ENCODE measurements at regions not wholly inside any gene's neighbourhood (a gene's known extent, or its start where the extent isn't known, plus 50 kb on each side); places are given as distances from the start of the nearest gene placed in this dataset.

GRCh38 chr2:189366349-189366748 is 74.9 kb upstream of the WDR75 start:
- CTCF ChIA-PET, result interaction anchor here (0.7 kb wide), 2 partner anchors 15 to 17 kb away, joined by 3 read pairs; no protein-coding TSS in a partner anchor
- H3K9me3 Mint-ChIP-seq, result peaks cover 0 to 5% (median 0%) of the 10 kb centered on the region in 11 donors
- POLR2A ChIA-PET, result no interaction called here
- no peaks in the 10 kb centered on the region for H3K36me3 ChIP-seq (ENCODE audit: control insufficient read depth in 2 of 3, insufficient read depth in 3 of 3, low read length in 3 of 3)
- H3K27me3 ChIP-seq (ENCODE audit: control insufficient read depth in 2 of 2, insufficient read depth in 2 of 2, low read length in 2 of 2), result no peaks in the 10 kb centered on the region
- no peak overlapping the region for H3K4me3 ChIP-seq (ENCODE audit: low read length)
- H3K9me3 ChIP-seq (ENCODE audit: control insufficient read depth in 2 of 3, low read length in 3 of 3), result no peaks in the 10 kb centered on the region
- no peak overlapping the region for H3K27ac ChIP-seq (ENCODE audit: low read depth, low read length)
- H3K4me3 Mint-ChIP-seq, result no peak overlapping the region
- DNase-seq (no peak), ATAC-seq (no peak)
- H3K36me3 Mint-ChIP-seq, result no peaks in the 10 kb centered on the region
- no peaks in the 10 kb centered on the region for H3K4me1 ChIP-seq (ENCODE audit: control insufficient read depth in 2 of 2, insufficient read depth in 2 of 2, low read length in 2 of 2)
- intact Hi-C loops (cut with micrococcal nuclease), result no loop called here
- H3K27me3 Mint-ChIP-seq, result no peaks in the 10 kb centered on the region
- H3K4me1 Mint-ChIP-seq, result peaks cover 0 to 12% (median 4%) of the 10 kb centered on the region in 7 donors
- no peak overlapping the region for H3K27ac Mint-ChIP-seq

- no peak overlapping the region for H3K27ac Mint-ChIP-seq
- intact Hi-C loops (cut with micrococcal nuclease), result no loop called here
- Histone ChIP-seq H3K9me3 (ENCODE audit: control insufficient read depth in 2 of 3, low read length in 3 of 3) (no peaks in the 10 kb centered on the region), H3K27ac (ENCODE audit: low read depth, low read length) (no peak overlapping the region), H3K4me1 (ENCODE audit: control insufficient read depth in 2 of 2, insufficient read depth in 2 of 2, low read length in 2 of 2) (no peaks in the 10 kb centered on the region), H3K4me3 (ENCODE audit: low read length) (no peak overlapping the region), H3K27me3 (ENCODE audit: control insufficient read depth in 2 of 2, insufficient read depth in 2 of 2, low read length in 2 of 2) (no peaks in the 10 kb centered on the region), H3K36me3 (ENCODE audit: control insufficient read depth in 2 of 3, insufficient read depth in 3 of 3, low read length in 3 of 3) (no peaks in the 10 kb centered on the region)
- no peaks in the 10 kb centered on the region for H3K27me3 Mint-ChIP-seq
- no peaks in the 10 kb centered on the region for H3K9me3 Mint-ChIP-seq
- POLR2A ChIA-PET, result no interaction called here
- H3K4me1 Mint-ChIP-seq, result peaks cover 0 to 12% (median 4%) of the 10 kb centered on the region in 7 donors
- H3K36me3 Mint-ChIP-seq, result no peaks in the 10 kb centered on the region
- no peak overlapping the region for H3K4me3 Mint-ChIP-seq
- no peak for ATAC-seq
- CTCF ChIA-PET, result no interaction called here
- no peak for DNase-seq
These were observed 73.9 kb upstream of the WDR75 start for GRCh38 chr2:189367343-189367742.

- ChIA-PET POLR2A (no interaction called here), CTCF (interaction anchor here (0.6 kb wide), 1 partner anchor 22 kb away, joined by 5 read pairs; no protein-coding TSS in a partner anchor)
- H3K9me3 ChIP-seq (ENCODE audit: control insufficient read depth in 2 of 3, low read length in 3 of 3), result no peaks in the 10 kb centered on the region
- H3K36me3 Mint-ChIP-seq, result no peaks in the 10 kb centered on the region
- no peak overlapping the region for H3K4me3 ChIP-seq (ENCODE audit: low read length)
- no peaks in the 10 kb centered on the region for H3K27me3 ChIP-seq (ENCODE audit: control insufficient read depth in 2 of 2, insufficient read depth in 2 of 2, low read length in 2 of 2)
- H3K36me3 ChIP-seq (ENCODE audit: control insufficient read depth in 2 of 3, insufficient read depth in 3 of 3, low read length in 3 of 3), result no peaks in the 10 kb centered on the region
- H3K27me3 Mint-ChIP-seq, result no peaks in the 10 kb centered on the region
- no peak overlapping the region for H3K27ac Mint-ChIP-seq
- no peak overlapping the region for H3K27ac ChIP-seq (ENCODE audit: low read depth, low read length)
- intact Hi-C loops (cut with micrococcal nuclease), result no loop called here
- H3K9me3 Mint-ChIP-seq, result no peaks in the 10 kb centered on the region
- H3K4me1 Mint-ChIP-seq, result peaks cover 0 to 20% (median 10%) of the 10 kb centered on the region in 7 donors
- ATAC-seq, result no peak
- no peaks in the 10 kb centered on the region for H3K4me1 ChIP-seq (ENCODE audit: control insufficient read depth in 2 of 2, insufficient read depth in 2 of 2, low read length in 2 of 2)
- no peak for DNase-seq
- no peak overlapping the region for H3K4me3 Mint-ChIP-seq
These were observed 71.7 kb upstream of the WDR75 start for GRCh38 chr2:189369566-189369965.

GRCh38 chr2:189370719-189371118 is 70.6 kb upstream of the WDR75 start:
- ChIA-PET POLR2A (no interaction called here), CTCF (no interaction called here)
- DNase-seq, result no peak
- H3K4me1 Mint-ChIP-seq, result peaks cover 0 to 21% (median 11%) of the 10 kb centered on the region in 7 donors
- intact Hi-C loops (cut with micrococcal nuclease), result no loop called here
- H3K4me3 Mint-ChIP-seq, result no peak overlapping the region
- H3K9me3 Mint-ChIP-seq, result no peaks in the 10 kb centered on the region
- Histone ChIP-seq H3K27me3 (ENCODE audit: control insufficient read depth in 2 of 2, insufficient read depth in 2 of 2, low read length in 2 of 2) (no peaks in the 10 kb centered on the region), H3K27ac (ENCODE audit: low read depth, low read length) (no peak overlapping the region), H3K9me3 (ENCODE audit: control insufficient read depth in 2 of 3, low read length in 3 of 3) (no peaks in the 10 kb centered on the region), H3K36me3 (ENCODE audit: control insufficient read depth in 2 of 3, insufficient read depth in 3 of 3, low read length in 3 of 3) (no peaks in the 10 kb centered on the region), H3K4me3 (ENCODE audit: low read length) (no peak overlapping the region), H3K4me1 (ENCODE audit: control insufficient read depth in 2 of 2, insufficient read depth in 2 of 2, low read length in 2 of 2) (no peaks in the 10 kb centered on the region)
- no peaks in the 10 kb centered on the region for H3K27me3 Mint-ChIP-seq
- no peak overlapping the region for H3K27ac Mint-ChIP-seq
- no peak for ATAC-seq
- no peaks in the 10 kb centered on the region for H3K36me3 Mint-ChIP-seq

- H3K36me3 ChIP-seq (ENCODE audit: control insufficient read depth in 2 of 3, insufficient read depth in 3 of 3, low read length in 3 of 3), result no peaks in the 10 kb centered on the region
- Mint-ChIP-seq H3K4me1 (peaks cover 0 to 13% (median 5%) of the 10 kb centered on the region in 7 donors), H3K9me3 (no peaks in the 10 kb centered on the region), H3K27ac (no peak overlapping the region), H3K4me3 (no peak overlapping the region), H3K27me3 (no peaks in the 10 kb centered on the region), H3K36me3 (no peaks in the 10 kb centered on the region)
- no peak overlapping the region for H3K27ac ChIP-seq (ENCODE audit: low read depth, low read length)
- ATAC-seq (no peak), DNase-seq (no peak)
- H3K4me3 ChIP-seq (ENCODE audit: low read length), result no peak overlapping the region
- CTCF ChIA-PET, result no interaction called here
- intact Hi-C loops (cut with micrococcal nuclease), result no loop called here
- POLR2A ChIA-PET, result no interaction called here
- no peaks in the 10 kb centered on the region for H3K9me3 ChIP-seq (ENCODE audit: control insufficient read depth in 2 of 3, low read length in 3 of 3)
- H3K27me3 ChIP-seq (ENCODE audit: control insufficient read depth in 2 of 2, insufficient read depth in 2 of 2, low read length in 2 of 2), result no peaks in the 10 kb centered on the region
- H3K4me1 ChIP-seq (ENCODE audit: control insufficient read depth in 2 of 2, insufficient read depth in 2 of 2, low read length in 2 of 2), result no peaks in the 10 kb centered on the region
These were observed 68.5 kb upstream of the WDR75 start for GRCh38 chr2:189372688-189373257.

- H3K4me1 ChIP-seq (ENCODE audit: control insufficient read depth in 2 of 2, insufficient read depth in 2 of 2, low read length in 2 of 2), result no peaks in the 10 kb centered on the region
- Mint-ChIP-seq H3K9me3 (no peaks in the 10 kb centered on the region), H3K27me3 (no peaks in the 10 kb centered on the region), H3K27ac (no peak overlapping the region), H3K4me3 (no peak overlapping the region), H3K36me3 (no peaks in the 10 kb centered on the region), H3K4me1 (peaks cover 0 to 13% (median 5%) of the 10 kb centered on the region in 7 donors)
- no peaks in the 10 kb centered on the region for H3K36me3 ChIP-seq (ENCODE audit: control insufficient read depth in 2 of 3, insufficient read depth in 3 of 3, low read length in 3 of 3)
- no peak overlapping the region for H3K4me3 ChIP-seq (ENCODE audit: low read length)
- H3K27ac ChIP-seq (ENCODE audit: low read depth, low read length), result no peak overlapping the region
- no peaks in the 10 kb centered on the region for H3K27me3 ChIP-seq (ENCODE audit: control insufficient read depth in 2 of 2, insufficient read depth in 2 of 2, low read length in 2 of 2)
- intact Hi-C loops (cut with micrococcal nuclease), result no loop called here
- ChIA-PET CTCF (no interaction called here), POLR2A (no interaction called here)
- ATAC-seq (no peak), DNase-seq (no peak)
- no peaks in the 10 kb centered on the region for H3K9me3 ChIP-seq (ENCODE audit: control insufficient read depth in 2 of 3, low read length in 3 of 3)
These were observed 66.8 kb upstream of the WDR75 start for GRCh38 chr2:189374481-189374880.

- Histone ChIP-seq H3K27me3 (ENCODE audit: control insufficient read depth in 2 of 2, insufficient read depth in 2 of 2, low read length in 2 of 2) (no peaks in the 10 kb centered on the region), H3K9me3 (ENCODE audit: control insufficient read depth in 2 of 3, low read length in 3 of 3) (no peaks in the 10 kb centered on the region), H3K4me1 (ENCODE audit: control insufficient read depth in 2 of 2, insufficient read depth in 2 of 2, low read length in 2 of 2) (no peaks in the 10 kb centered on the region), H3K4me3 (ENCODE audit: low read length) (no peak overlapping the region), H3K27ac (ENCODE audit: low read depth, low read length) (no peak overlapping the region), H3K36me3 (ENCODE audit: control insufficient read depth in 2 of 3, insufficient read depth in 3 of 3, low read length in 3 of 3) (no peaks in the 10 kb centered on the region)
- Mint-ChIP-seq H3K36me3 (no peaks in the 10 kb centered on the region), H3K4me3 (no peak overlapping the region), H3K27me3 (no peaks in the 10 kb centered on the region), H3K4me1 (peaks cover 0 to 13% (median 5%) of the 10 kb centered on the region in 7 donors), H3K27ac (no peak overlapping the region), H3K9me3 (no peaks in the 10 kb centered on the region)
- intact Hi-C loops (cut with micrococcal nuclease), result no loop called here
- ATAC-seq, result no peak
- ChIA-PET CTCF (no interaction called here), POLR2A (no interaction called here)
- DNase-seq, result no peak
These were observed 65.4 kb upstream of the WDR75 start for GRCh38 chr2:189375842-189376241.

All from naive thymus-derived CD4-positive, alpha-beta T cell (primary cell).